Activated CD4-positive, alpha-beta T cell treated with anti-CD3 and anti-CD28 coated beads, Interleukin-2, amount 50 U/mL, for 16 hours (primary cell): ENCODE measurements at regions not wholly inside any gene's neighbourhood (a gene's known extent, or its start where the extent isn't known, plus 50 kb on each side); places are given as distances from the start of the nearest gene placed in this dataset.

Experiments used
- DNase-seq: peaks from one replicate; pipeline ENCODE4 v3.0.0-alpha.2; 2020

DNA sequence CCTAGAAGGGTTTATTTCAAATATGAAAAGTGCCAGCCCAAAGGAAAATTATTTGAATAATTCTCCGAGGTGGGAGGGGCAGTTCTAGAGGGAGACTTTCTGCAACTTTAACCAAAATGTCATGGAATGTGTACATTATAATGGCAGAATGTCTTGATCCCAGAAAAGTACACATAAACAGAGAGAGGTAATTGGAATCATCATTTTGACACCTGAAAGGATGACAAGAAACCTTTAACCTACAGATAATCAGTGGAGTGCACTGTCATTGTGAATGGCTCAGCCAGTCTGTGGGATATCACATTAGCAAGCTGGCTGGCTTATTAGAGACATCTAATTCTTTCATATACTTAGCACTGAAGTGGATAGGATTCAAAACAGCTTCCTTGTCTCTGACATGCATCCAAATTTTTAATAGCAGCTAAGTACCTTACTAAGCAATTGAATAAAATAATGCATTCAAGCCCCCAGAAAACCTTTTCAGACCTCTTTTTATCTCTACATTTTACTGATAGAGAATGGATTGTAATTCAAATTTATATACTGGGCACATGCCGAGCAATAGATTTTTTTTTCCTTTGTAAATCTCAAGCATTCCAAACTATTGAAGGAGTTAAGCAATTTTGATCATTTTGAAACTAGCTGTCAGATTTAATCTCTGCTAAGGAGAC, 468.6 kb downstream of the COG6 start:
- no peak for DNase-seq

DNA sequence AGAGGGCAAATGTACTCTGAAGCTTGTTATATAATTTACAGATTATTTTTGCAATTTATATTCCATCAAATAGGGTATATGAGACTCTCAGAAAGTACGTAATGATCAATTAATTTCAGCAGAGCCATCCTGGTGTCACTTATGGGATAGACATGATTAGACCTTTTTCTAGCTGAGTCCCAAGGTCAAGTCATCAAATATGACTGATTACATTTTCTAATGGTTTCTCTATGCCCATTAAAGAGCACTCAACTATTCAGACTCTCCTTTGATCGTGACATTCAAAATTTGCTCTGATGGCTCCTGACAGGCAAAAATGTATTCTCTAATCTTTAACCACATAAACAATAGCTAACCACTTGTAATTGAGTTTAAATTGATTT, 469.2 kb downstream of the COG6 start:
- no peak for DNase-seq

DNA sequence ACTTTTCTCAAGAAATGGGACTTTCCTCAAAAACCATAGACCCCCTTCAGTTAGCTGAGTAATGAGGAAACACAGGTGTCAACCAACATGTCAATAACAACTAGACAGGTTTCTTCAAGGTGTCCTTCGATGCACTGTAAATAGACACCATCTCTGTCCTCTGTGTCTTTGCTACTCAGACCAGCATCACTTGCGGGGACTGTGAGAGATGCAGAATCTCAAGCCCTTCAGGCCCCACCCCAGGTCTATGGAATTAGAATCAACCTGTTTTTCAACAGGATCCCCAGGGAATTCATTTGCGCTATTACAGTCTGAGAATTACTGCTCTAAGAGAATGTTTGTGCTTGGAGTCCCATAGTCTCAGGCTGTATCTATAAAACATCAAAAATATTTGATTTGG, 469.9 kb downstream of the COG6 start:
- no peak for DNase-seq

DNA sequence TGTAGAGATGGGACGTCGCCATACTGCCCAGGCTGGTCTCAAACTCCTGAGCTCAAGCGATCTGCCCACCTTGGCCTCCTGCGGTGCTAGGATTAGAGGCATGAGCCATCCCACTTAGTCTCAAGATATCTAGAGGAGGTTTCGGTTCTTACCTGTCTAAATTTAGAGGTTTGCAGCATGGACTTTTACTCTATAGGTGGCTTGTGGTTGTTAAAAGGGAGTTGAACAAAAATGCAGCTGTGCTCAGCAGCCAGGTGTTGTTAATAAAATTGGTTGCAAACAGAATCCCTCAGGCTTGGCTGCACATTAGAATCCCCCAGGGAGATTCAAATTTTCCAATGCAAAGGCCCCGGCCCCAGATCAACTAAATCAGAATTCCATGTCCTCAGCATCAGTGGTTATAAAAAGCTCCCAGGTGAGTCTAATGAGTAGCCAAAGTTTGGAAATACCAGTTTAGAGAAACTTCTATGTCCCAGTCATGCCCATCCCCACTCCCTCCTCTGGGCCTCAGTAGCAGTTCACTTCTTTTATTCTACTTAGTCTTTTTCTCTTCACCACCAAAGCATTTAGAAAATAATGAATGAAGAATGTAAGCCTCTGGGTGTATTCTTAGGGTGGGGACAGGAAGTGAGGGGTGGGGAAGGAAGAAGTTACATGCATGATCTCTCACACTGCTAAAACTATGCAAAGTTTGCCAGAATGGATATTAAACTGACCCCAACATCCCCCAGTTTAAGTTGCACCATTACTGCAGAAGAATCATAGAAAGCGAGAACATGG, 471.0 kb downstream of the COG6 start:
- DNase-seq, result no peak

DNA sequence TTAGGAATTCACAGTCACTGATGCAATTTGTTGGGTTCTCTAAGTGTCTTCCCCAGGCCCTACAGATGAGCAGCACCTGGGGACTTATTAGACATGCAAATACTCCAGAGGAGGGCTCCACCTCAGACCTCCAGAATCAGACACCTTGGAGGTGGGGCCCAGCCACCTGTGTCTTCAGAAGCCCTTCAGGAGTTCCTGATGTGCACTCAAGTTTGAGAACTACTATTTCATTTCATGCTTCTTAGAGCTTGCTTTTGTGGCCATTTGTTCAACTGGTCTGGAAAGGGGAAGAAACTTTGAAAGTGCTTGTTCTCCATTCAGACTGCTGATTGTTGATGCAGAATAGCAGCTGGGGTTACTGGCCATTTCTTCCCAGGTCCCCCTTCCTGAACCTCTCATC, 472.0 kb downstream of the COG6 start:
- DNase-seq, result no peak

DNA sequence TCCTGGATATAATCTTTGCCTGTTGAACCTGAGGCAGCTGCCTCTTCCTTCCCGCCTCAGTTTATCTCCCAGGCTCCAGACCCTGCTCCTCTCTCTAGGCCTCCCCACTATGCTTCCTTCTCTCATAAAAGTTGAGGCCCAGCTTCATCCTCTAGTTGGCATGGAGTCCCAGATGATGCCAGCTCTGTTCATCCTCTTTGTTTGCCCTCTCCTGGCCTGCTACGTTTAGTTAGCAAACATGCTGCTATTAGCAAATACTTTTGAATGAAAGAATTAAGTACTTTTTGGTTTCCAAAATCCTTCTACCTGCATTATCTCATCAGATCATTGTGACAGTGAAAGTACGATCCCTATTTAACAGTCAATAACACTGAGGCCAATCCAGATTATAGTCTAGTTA, 472.5 kb downstream of the COG6 start:
- DNase-seq, result no peak

DNA sequence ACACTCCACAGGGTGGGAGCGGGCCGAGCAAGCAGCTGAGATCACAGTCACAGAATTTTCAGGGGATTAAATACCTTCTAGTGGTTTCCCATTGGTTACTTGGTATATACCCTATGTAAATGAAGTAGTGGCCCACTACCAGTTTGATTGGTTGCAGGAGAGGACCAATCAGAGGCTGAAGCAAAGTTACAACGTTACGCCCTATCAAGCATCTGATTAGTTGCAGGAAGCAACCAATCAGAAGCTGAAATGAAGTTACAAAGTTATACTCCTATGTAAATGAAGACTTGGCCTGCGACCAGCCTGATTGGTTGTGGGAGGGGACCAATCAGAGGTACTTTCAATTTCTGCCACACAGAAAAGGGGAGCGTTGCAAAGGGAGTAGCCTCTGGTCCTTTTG, 474.0 kb downstream of the COG6 start:
- no peak for DNase-seq

DNA sequence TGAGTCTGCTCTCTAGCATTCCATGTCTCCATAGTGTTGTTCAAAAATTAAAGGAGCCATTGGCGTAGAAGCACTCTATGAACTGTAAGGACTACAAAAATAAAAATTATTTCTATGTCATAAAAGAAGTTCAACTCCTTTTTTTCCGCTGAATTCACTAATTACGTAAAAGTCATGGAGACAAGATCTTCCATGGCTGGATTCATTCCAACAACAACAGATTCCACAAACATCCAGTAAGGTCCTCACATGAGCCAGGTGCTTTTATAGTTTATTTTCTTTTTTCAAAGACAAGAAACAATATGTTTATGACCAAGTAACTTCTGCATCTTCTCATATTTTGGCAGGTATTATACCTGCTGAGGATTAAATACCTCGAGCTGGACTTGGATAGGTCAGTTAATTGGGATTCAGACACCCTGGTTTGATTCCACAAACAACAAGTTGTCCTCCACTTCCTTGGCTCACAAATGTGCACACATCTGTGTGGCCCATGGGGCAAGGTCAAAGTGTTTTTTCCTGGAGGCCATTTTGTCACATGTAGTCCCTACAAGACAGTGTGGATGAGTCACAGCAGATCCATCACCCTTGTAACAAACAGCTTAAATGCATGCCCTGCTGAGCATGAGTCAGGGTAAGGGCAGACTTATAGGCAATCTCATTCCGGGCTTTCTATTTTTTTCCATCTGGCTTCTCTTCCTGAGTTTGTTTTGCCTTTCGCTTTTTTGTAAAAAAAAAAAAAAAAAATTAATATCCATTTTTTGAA, 475.6 kb downstream of the COG6 start:
- DNase-seq, result no peak

DNA sequence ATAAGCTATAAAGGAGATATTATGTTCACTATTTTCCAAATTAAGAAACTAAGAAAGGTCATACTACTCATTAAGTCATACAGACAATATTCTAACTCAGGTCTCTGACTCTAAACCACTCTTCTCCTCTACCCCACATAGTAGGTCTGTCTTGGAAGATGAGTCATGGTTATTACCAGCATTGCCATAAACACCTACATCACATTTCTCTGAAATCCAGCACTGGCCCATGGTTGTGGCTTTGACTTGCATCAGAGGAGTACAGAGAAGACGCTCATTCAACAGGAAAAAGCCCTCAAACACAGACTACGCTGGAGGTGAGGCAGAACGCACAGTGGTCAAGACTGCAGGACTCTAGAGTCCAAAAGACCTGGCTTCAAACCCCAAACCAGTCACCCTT, 476.8 kb downstream of the COG6 start:
- DNase-seq, result peak; percentile 74

DNA sequence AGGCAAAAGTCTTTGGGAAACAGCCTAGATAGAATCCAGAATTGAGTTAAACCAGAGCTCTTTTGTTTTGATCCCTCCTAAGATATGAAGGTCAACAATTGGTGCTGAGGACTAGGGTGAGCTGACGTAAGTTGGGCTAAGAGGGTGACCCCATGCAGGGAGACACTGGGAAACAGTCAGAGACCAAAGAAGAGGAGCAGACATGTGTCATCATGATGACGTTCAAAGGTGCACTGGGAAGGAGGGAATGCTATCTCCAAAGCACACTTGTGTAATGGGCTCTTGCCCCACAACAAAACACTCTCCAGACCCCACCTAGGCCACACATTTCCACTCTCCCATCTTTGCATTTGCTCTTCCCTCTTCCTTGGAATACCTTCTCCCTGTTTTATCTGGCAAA, 481.4 kb downstream of the COG6 start:
- DNase-seq, result no peak

DNA sequence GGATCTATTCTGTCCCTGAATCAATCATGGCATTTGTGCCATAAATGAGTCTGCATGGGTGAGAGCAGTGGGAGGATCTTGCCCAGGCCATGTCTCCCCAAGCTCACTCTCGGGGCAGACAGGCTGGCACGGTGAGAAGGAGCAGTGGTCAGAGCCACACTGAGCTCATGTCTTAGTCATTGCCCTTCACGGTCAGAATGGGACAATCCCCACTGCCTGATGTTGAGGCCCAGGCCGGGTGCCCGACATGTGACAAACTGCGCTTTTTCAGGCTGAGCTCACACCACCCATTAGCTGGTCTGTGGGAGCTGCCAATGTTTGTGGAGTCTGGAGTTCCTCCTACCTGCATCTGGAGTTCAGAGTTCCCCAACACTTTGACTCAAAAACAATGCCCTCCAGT, 481.9 kb downstream of the COG6 start:
- DNase-seq, result peak; percentile 26

DNA sequence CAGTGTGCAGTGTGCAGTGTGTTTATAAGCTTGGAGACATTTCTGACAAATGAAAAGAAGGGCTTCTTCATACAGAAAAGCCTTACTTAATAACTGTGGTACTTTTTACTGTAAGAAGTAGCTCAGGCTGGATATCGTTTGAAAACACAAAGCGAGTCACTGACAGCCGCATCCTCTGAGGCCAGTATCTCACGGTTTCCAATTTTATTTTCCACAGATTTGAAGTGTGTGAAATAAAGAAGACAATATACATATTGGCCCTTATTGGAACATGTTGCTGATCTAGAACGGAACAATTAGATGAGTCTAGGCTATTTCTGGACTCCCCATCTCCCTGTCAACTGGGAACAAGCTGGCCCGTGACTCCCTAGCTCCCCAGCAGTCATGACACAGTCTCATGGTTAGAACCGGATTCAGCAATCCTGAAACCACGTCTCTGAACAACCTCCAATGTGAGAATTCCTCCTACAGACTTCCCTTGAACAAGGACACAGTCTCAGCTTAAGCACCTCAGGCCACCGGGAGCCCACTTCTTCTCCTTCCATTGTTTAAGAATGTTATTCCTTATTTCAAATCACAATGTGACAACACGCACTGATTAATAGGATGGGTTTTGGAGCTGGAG, 484.5 kb downstream of the COG6 start:
- no peak for DNase-seq

DNA sequence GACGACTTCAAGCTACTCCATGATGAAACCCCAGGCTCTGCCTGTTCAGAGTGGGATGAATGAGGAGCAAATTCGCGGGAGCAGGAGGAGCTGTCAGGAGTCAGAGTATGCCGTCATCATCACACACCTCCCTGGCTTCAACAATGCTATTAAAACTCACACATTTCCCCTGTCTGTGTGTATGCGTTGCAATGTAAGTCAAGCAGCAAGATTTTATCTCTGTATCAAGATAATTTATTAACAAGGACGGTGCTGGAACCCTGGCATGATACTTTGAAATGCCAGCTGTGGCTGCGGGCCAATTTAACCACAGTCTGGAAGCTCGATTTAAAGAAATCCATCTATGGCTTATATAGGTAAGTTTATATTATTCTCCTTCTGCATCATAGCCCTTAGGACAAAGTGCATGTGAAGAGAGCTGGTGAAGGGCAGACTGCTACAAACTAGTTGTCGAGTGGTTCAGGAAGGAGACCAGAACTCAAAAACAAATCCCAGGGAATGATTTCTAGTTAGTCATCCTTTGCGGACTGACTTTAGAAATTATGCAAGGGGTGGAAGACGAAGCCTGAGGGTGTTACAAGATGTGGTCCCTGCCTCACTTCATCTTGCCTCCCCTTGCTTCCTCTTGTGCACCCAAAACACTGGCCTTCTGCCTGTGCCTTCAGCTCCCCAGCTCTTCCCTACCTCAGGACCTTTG, 486.5 kb downstream of the COG6 start:
- DNase-seq, result no peak

DNA sequence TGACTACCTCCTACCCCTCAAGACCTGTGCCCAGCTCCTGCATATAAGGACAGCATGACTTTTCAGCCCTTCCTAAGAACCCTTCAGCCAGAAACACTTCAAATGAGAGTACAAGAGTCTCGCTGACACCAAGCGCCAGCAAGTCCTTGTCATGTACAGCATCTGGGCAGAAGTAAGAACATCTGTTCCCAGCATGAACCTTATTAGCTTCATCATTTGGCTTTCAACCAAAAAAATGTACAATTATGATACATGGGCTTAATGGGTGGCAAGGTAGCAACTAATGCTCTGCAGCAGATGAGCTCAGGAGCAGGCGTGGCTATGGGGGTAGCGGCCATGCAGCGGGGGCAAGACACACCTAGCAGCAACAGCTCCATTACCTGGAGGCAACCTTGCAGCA, 487.6 kb downstream of the COG6 start:
- no peak for DNase-seq

DNA sequence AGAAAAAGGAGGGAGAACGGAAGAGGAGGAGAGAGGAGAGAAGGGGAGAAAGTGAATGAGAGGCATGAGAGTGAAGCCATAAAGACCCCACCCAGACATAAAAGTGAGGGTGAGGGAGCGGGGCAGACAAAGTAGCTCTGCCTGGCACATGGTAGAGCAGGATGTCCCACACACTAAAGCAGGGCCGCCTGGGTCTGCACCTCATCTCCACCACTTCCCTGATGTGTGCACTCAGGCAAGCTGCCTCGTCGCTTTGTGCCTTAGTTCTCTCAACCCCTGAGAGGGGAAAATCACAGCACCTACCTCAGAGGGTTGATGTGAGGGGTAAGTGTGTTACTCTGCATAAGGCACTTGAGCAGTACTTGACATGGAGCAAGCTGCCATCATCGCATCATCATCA, 488.1 kb downstream of the COG6 start:
- DNase-seq, result no peak

DNA sequence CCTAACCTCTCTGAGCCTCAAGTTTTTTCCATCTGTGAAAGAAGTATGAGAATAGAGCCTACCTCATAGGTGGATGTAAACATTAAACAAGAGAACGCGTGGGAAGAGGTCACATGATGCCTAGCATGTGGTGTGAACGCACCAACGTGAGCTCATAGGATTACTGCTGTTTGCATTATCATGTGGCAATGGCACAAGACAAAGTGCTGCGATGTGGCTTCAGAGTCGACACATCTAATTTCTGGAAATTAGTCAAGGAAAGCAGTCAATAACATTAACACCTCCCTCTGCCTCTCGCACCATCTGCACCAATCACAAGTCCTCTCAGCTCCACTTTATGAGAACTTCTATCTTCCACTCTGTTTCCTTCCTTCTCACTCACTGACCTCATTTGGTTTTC, 489.7 kb downstream of the COG6 start:
- DNase-seq, result peak; percentile 67

DNA sequence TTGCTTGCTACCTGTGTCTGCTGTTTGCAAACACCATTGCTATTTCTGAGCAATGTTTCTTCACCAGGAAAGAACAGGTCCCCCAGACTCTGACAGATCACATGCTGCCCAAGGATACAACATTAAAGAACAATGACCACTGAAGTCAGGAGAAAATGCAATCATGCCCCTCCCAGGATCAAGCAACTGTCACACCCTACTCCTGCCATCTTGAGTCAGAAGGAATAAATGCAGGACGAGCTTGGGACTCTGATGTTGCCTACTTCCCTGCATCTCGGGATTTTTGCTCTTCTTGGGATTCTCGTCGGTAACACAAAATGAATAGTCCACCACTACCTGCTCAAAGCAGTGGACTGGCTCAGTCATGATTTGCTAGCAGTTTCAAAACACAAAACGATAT, 490.6 kb downstream of the COG6 start:
- DNase-seq, result no peak

DNA sequence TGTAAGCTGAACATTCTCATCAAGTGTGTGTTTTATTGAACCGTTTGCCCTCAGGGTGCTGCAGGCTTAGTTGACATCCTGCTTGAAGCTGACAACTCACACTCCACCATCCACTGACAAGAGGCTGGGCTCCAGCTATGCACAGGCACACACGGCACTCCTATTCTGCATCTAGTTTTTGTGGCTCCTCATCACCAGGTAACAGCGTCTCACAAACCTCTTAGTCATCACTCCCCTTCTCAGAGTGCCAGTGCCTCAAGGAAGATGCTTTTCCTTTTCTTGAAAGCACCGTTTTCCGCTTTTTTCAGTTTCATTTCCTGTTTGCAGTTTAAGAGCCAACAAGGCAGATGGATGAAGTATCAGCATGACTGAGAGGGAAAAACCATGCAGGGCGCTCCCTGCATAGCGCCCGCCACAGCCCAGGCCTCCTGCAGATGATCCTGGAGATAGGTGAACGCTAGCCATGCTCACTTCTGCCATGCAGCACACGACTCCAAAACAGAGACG, 491.2 kb downstream of the COG6 start:
- DNase-seq, result peak; percentile 53

DNA sequence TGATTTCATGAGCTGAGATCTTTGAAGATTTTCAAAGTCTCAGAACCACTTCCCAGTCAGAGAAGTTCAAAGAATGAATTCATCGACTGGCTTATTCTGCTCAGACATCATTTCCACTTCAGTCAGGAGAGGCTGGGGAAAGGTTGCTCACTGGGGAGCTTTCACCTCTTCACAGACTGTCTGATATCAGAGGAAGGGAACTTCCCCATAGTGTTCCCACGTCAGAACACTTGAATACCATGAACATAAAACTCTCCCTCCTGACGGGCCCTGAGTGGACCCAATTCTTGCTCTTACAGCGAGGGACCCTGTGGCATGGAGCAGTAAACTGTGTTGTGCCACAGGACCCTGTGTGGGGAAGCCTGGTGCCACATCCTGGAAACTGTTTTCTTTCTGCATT, 492.6 kb downstream of the COG6 start:
- no peak for DNase-seq

DNA sequence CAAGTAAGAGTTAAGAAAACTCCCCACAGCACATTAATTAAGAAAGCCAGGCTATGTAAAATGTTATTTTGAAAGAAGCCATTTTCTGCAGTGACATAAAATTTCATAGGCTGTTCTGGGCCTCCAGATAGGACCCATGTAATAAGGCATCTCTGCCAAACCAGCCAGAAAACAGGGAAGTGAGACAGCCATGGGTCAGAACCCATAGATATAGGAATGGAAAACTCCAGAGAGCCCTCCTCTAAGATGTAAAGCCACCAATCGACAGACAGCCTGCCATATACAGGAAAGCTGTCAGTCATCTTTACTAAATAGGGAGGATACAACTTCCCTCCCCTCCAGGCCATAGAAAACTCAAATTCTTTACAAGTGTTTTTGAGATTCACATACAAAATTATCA, 493.3 kb downstream of the COG6 start:
- DNase-seq, result no peak

DNA sequence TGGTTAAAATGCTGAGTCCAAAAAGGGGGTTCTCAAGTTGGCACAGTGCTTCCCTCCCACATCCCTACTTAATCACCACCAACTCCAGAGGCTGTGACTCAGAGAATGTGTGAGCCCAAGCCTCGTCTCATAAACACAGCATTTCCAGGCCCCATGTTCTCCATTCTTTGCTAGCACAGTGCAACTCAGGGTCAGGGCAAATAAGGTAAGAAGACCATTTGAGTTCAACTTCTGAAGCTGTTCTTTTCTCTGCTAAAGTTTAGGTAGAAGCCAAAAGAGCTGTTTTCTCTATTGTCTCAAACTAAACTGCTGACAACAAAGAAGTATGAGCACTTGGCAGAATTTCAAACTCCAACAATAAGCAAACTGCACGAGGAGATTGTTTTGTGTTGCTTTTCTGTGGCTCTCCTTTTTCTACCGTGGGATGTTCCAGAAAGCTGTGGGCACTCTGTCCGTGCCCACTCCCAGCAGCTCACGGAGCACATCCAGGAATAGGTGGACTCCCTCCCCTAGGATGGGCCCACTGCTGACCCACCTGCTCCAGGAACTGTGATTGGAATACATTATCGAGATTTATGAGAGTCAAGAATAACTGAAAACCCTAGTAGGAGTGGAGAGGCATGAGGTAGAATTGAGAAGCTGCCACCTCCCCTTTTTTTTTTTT, 494.3 kb downstream of the COG6 start:
- DNase-seq, result no peak

DNA sequence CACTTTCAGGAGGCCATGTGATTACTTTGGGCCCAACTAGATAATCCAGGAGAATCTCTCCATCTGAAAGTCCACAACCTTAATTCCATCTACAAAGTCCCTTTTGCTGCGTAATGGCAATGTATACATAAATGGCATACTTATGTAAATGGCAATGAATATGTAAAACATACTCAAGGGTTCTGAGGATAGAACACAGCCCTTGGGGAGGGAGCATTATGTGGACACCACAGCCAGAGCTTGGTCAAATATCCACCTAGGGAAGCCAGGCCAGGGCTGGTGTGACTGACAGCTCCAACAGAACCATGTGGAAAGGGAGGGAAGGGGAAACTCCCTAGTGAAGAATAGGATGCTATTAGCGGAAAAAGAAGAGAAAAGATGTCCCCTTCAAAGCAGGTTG, 496.2 kb downstream of the COG6 start:
- DNase-seq, result no peak
